ENCODE measurements at regions not wholly inside any gene's neighbourhood (a gene's known extent, or its start where the extent isn't known, plus 50 kb on each side); places are given as distances from the start of the nearest gene placed in this dataset.

DNA sequence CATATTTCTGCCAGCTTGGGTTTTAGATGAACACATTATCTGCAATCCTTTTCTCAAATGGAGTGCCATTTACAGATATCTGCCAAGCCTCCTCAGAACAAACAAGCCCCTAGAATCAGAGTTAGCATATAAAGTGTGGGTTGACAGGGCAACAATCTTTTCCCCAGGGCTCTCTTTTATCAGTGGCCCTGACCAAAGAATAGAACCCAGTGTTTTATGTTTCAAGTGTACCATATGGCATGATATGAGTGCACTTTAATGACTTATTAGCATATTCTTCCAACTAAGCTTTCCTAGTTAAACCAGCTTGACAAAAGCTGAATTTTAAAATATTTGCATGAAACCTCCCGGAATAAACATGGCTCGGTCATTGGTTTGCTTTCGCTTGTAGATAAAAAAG is 57.3 kb downstream of the EVX1 start:
- Histone ChIP-seq H3K27ac (no peak overlapping the region), H3K4me3 (no peak overlapping the region), H3K27me3 (no peaks in the 10 kb centered on the region), H3K9me3 (no peaks in the 10 kb centered on the region), H3K36me3 (no peaks in the 10 kb centered on the region), H3K4me1 (no peaks in the 10 kb centered on the region)
- no peak for TF ChIP-seq CTCF (IDR thresholded peaks at IDR 0.05)
- intact Hi-C loops (cut with DNase I; ENCODE audit: low total_unique reads), result no loop called here
- no peak for DNase-seq

DNA sequence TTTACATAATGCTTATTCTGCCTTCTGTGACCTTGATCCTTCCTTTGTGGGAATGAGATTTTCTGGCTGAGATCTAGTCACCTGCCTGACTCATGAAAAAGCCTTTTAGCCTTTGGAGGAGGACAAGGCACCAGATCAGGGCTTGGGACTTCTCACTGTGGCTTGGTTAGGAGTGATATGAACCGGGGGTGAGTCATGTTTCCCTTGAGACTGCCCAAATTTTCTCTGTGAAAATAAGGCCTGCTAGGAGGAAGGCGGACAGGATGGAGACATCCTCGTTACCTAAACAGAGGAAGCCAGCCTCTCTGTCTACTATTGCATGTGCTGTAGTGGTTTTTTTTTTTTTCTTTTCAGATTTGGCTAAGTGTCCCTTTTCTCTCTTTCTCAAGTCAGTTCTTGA is 57.8 kb downstream of the EVX1 start:
- H3K36me3 ChIP-seq, result no peaks in the 10 kb centered on the region
- H3K4me1 ChIP-seq, result no peaks in the 10 kb centered on the region
- DNase-seq, result no peak
- no peak overlapping the region for H3K4me3 ChIP-seq
- intact Hi-C loops (cut with DNase I; ENCODE audit: low total_unique reads), result no loop called here
- no peak overlapping the region for H3K27ac ChIP-seq
- no peak for TF ChIP-seq CTCF (IDR thresholded peaks at IDR 0.05)
- no peaks in the 10 kb centered on the region for H3K9me3 ChIP-seq
- no peaks in the 10 kb centered on the region for H3K27me3 ChIP-seq

GRCh38 chr7:27302590-27302989 is 60.0 kb downstream of the EVX1 start:
- no peaks in the 10 kb centered on the region for H3K36me3 ChIP-seq
- H3K4me3 ChIP-seq, result no peak overlapping the region
- no peak overlapping the region for H3K27ac ChIP-seq
- H3K27me3 ChIP-seq, result no peaks in the 10 kb centered on the region
- no peak for DNase-seq
- no peaks in the 10 kb centered on the region for H3K9me3 ChIP-seq
- H3K4me1 ChIP-seq, result no peaks in the 10 kb centered on the region
- TF ChIP-seq CTCF (IDR thresholded peaks at IDR 0.05), result no peak
- intact Hi-C loops (cut with DNase I; ENCODE audit: low total_unique reads), result no loop called here

- Histone ChIP-seq H3K4me1 (no peaks in the 10 kb centered on the region), H3K36me3 (no peaks in the 10 kb centered on the region), H3K27me3 (no peaks in the 10 kb centered on the region), H3K4me3 (no peak overlapping the region), H3K27ac (no peak overlapping the region), H3K9me3 (no peaks in the 10 kb centered on the region)
- peak in 1 of 2 donors; percentile 31 for DNase-seq
- no peak for TF ChIP-seq CTCF (IDR thresholded peaks at IDR 0.05)
- intact Hi-C loops (cut with DNase I; ENCODE audit: low total_unique reads), result no loop called here
Observed at GRCh38 chr7:27303026-27303425, 60.4 kb downstream of the EVX1 start.

- no peaks in the 10 kb centered on the region for H3K4me1 ChIP-seq
- intact Hi-C loops (cut with DNase I; ENCODE audit: low total_unique reads), result no loop called here
- H3K27me3 ChIP-seq, result peaks cover 0 to 3% of the 10 kb centered on the region in 2 donors
- no peak overlapping the region for H3K4me3 ChIP-seq
- no peaks in the 10 kb centered on the region for H3K9me3 ChIP-seq
- H3K27ac ChIP-seq, result no peak overlapping the region
- no peak for TF ChIP-seq CTCF (IDR thresholded peaks at IDR 0.05)
- no peak for DNase-seq
- H3K36me3 ChIP-seq, result no peaks in the 10 kb centered on the region
Observed at GRCh38 chr7:27305854-27306253, 63.3 kb downstream of the EVX1 start.

DNA sequence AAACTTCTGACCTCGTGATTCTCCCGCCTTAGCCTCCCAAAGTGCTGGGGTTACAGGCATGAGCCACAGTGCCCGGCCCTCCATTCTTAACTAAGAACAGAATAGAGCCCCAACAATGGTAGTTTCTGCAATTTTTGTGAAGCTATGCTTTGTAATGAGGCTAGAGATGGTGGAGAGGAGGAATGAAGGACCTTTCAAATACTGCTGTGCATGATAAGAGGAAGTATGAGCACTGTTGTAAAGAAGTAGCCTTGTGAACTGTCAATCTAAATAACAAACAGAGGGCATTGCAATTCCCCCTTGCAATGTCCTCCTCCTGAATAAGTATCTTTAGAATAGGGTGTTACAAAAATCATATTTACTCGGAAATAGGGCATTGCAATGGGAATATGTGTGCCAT is 70.2 kb downstream of the EVX1 start:
- H3K9me3 ChIP-seq, result no peaks in the 10 kb centered on the region
- no peak overlapping the region for H3K27ac ChIP-seq
- DNase-seq, result no peak
- intact Hi-C loops (cut with DNase I; ENCODE audit: low total_unique reads), result no loop called here
- no peak overlapping the region for H3K4me3 ChIP-seq
- H3K36me3 ChIP-seq, result no peaks in the 10 kb centered on the region
- no peaks in the 10 kb centered on the region for H3K4me1 ChIP-seq
- peaks cover 0 to 3% of the 10 kb centered on the region in 2 donors for H3K27me3 ChIP-seq
- no peak for TF ChIP-seq CTCF (IDR thresholded peaks at IDR 0.05)
